Osteoblast (primary cell): ENCODE measurements at regions not wholly inside any gene's neighbourhood (a gene's known extent, or its start where the extent isn't known, plus 50 kb on each side); places are given as distances from the start of the nearest gene placed in this dataset.
A peak's percentile ranks its signal among the peaks of the same experiment; 100 is the strongest.

ENCODE experiments used
- DNase-seq: peaks from one replicate; pipeline ENCODE4 v3.0.0; 2011; ENCODE audit warnings: low spot score, mixed read lengths; ENCODE audit not compliant: insufficient read length; ENCODE audit errors: missing footprints
- H2AFZ ChIP-seq: 2 replicates; pipeline ENCODE4 v1.6.0; 2011; ENCODE audit warnings: mild to moderate bottlenecking, low read length
- H3K27ac ChIP-seq: 2 replicates; pipeline ENCODE4 v1.5.1; 2011; ENCODE audit warnings: mild to moderate bottlenecking, low read depth, low read length, moderate library complexity
- H3K27me3 ChIP-seq: 2 replicates; pipeline ENCODE4 v1.6.0; 2012; ENCODE audit warnings: mild to moderate bottlenecking, control low read depth, inconsistent platforms, low read length, moderate library complexity; ENCODE audit not compliant: insufficient read depth
- H3K36me3 ChIP-seq: 2 replicates; pipeline ENCODE4 v1.5.1; 2011; ENCODE audit warnings: mild to moderate bottlenecking, low read length, control low read depth, moderate library complexity; ENCODE audit not compliant: insufficient read depth
- H3K4me1 ChIP-seq: 2 replicates; pipeline ENCODE4 v1.5.1; 2011; ENCODE audit warnings: mild to moderate bottlenecking, low read length, control low read depth, moderate library complexity; ENCODE audit not compliant: insufficient read depth
- H3K4me2 ChIP-seq: 2 replicates; pipeline ENCODE4 v1.6.0; 2011; ENCODE audit warnings: mild to moderate bottlenecking, low read length; ENCODE audit not compliant: insufficient read depth
- H3K4me3 ChIP-seq: fragments of 200-600 bp; sonication (generic); 3 replicates; pipeline ENCODE4 v1.5.1; 2012; ENCODE audit warnings: mild to moderate bottlenecking, low read length, inconsistent platforms; ENCODE audit not compliant: insufficient read depth
- H3K79me2 ChIP-seq: 2 replicates; pipeline ENCODE4 v1.6.0; 2012; ENCODE audit warnings: mild to moderate bottlenecking, low read length, control low read depth, inconsistent platforms; ENCODE audit not compliant: insufficient read depth
- H3K9me3 ChIP-seq: 2 replicates; pipeline ENCODE4 v1.5.1; 2011; ENCODE audit warnings: low read depth, low read length, control low read depth
- H4K20me1 ChIP-seq: 2 replicates; pipeline ENCODE4 v1.6.0; 2012; ENCODE audit warnings: mild to moderate bottlenecking, low read length, control low read depth; ENCODE audit not compliant: insufficient read depth
- CTCF ChIP-seq: IDR thresholded peaks from 2 replicates; pipeline ENCODE4 v1.5.1; 2011; ENCODE audit warnings: mild to moderate bottlenecking, low read depth, low read length, moderate library complexity; ENCODE audit errors: extremely low read depth

- H3K4me3 ChIP-seq = no peak overlapping the region
- TF ChIP-seq CTCF = no peak
- H3K9me3 ChIP-seq = no peaks in the 10 kb centered on the region
- no peak overlapping the region for H2AFZ ChIP-seq
- H4K20me1 ChIP-seq = no peaks in the 10 kb centered on the region
- DNase-seq = peak; percentile 36
- no peak overlapping the region for H3K27ac ChIP-seq
- no peaks in the 10 kb centered on the region for H3K4me1 ChIP-seq
- no peaks in the 10 kb centered on the region for H3K79me2 ChIP-seq
- H3K36me3 ChIP-seq = no peaks in the 10 kb centered on the region
- H3K27me3 ChIP-seq = no peaks in the 10 kb centered on the region
- no peak overlapping the region for H3K4me2 ChIP-seq
Measured at GRCh38 chr1:56215771-56216170, 363.6 kb downstream of the PLPP3 start.

GRCh38 chr1:56215086-56215485, 364.3 kb downstream of the PLPP3 start:
- no peaks in the 10 kb centered on the region for H3K79me2 ChIP-seq
- no peak overlapping the region for H3K4me3 ChIP-seq
- no peak overlapping the region for H2AFZ ChIP-seq
- no peaks in the 10 kb centered on the region for H3K27me3 ChIP-seq
- H3K36me3 ChIP-seq = no peaks in the 10 kb centered on the region
- no peaks in the 10 kb centered on the region for H4K20me1 ChIP-seq
- H3K27ac ChIP-seq = no peak overlapping the region
- H3K4me2 ChIP-seq = no peak overlapping the region
- no peak for TF ChIP-seq CTCF
- no peak for DNase-seq
- H3K4me1 ChIP-seq = no peaks in the 10 kb centered on the region
- H3K9me3 ChIP-seq = no peaks in the 10 kb centered on the region

- no peak overlapping the region for H3K4me3 ChIP-seq
- no peaks in the 10 kb centered on the region for H3K36me3 ChIP-seq
- H3K9me3 ChIP-seq = no peaks in the 10 kb centered on the region
- no peak overlapping the region for H3K27ac ChIP-seq
- H4K20me1 ChIP-seq = no peaks in the 10 kb centered on the region
- TF ChIP-seq CTCF = no peak
- H3K4me2 ChIP-seq = no peak overlapping the region
- H3K79me2 ChIP-seq = no peaks in the 10 kb centered on the region
- H3K4me1 ChIP-seq = no peaks in the 10 kb centered on the region
- DNase-seq = no peak
- H2AFZ ChIP-seq = no peak overlapping the region
- H3K27me3 ChIP-seq = no peaks in the 10 kb centered on the region
Measured at GRCh38 chr1:56213068-56213467, 366.3 kb downstream of the PLPP3 start.

- Histone ChIP-seq H3K4me2 (no peak overlapping the region), H3K9me3 (peaks cover 2% of the 10 kb centered on the region), H3K36me3 (no peaks in the 10 kb centered on the region), H3K27me3 (no peaks in the 10 kb centered on the region), H3K79me2 (no peaks in the 10 kb centered on the region), H2AFZ (no peak overlapping the region), H3K4me3 (no peak overlapping the region), H3K27ac (no peak overlapping the region), H3K4me1 (no peaks in the 10 kb centered on the region), H4K20me1 (no peaks in the 10 kb centered on the region)
- no peak for DNase-seq
- no peak for TF ChIP-seq CTCF
Measured at GRCh38 chr1:56212143-56212542, 367.2 kb downstream of the PLPP3 start.
